Right lobe of liver (tissue), 6 donors: ENCODE measurements at regions not wholly inside any gene's neighbourhood (a gene's known extent, or its start where the extent isn't known, plus 50 kb on each side); places are given as distances from the start of the nearest gene placed in this dataset.

ENCODE experiments used
- ATAC-seq, 4 donors: fragments of 200-7000 bp; cut with Tn5 transposase; one replicate each; pipeline ENCODE4 v1.9.1; 2020; ENCODE audit warnings: mild to moderate bottlenecking in 4 of 4, moderate library complexity in 4 of 4
- DNase-seq, 3 donors: peaks; one replicate each; pipeline ENCODE4 v3.0.0-alpha.2; 2020
- H3K27ac ChIP-seq, 3 donors: fragments of 200-600 bp; one replicate each; pipeline ENCODE4 v1.8.0; 2022
- H3K27me3 ChIP-seq, 2 donors: fragments of 200-600 bp; one replicate each; pipeline ENCODE4 v1.8.0; 2022
- H3K36me3 ChIP-seq, 4 donors: fragments of 200-600 bp; sonication (generic) in 1 of 4; one replicate each; pipeline versions ENCODE4 v1.5.1 to v1.8.0; 2017 to 2022; ENCODE audit warnings: control low read depth in 1 of 4
- H3K4me1 ChIP-seq, 4 donors: fragments of 200-600 bp; sonication (generic) in 1 of 4; one replicate each; pipeline versions ENCODE4 v1.5.1 to v1.8.0; 2017 to 2022; ENCODE audit warnings: control low read depth in 1 of 4
- H3K4me3 ChIP-seq, 3 donors: fragments of 200-600 bp; one replicate each; pipeline ENCODE4 v1.8.0; 2022
- H3K9me3 ChIP-seq, 4 donors: fragments of 200-600 bp; sonication (generic) in 1 of 4; one replicate each; pipeline versions ENCODE4 v1.5.1 to v1.8.0; 2017 to 2022; ENCODE audit warnings: control low read depth in 1 of 4
- CTCF ChIP-seq, 4 donors: fragments of 200-600 bp in 3 of 4; fragments of 450-650 bp in 1 of 4; IDR thresholded peaks; one replicate each; pipeline versions ENCODE4 v1.5.1 to v1.8.0; 2016 to 2022; ENCODE audit warnings: antibody characterized with exemption in 4 of 4, mild to moderate bottlenecking in 2 of 4
- POLR2A ChIP-seq: fragments of 450-650 bp; IDR thresholded peaks from one replicate; pipeline ENCODE4 v1.6.1; 2017; ENCODE audit warnings: antibody characterized with exemption, mild to moderate bottlenecking
- WGBS: methylation state at CpG from one replicate; pipeline ENCODE4 v1.1.6; 2018; ENCODE audit warnings: low coverage, low lambda C conversion rate; ENCODE audit not compliant: insufficient coverage; ENCODE audit errors: missing lambda C conversion rate; 5-methylcytosine and 5-hydroxymethylcytosine counted together
- intact Hi-C, 2 donors: fragments of 100-400 bp; cut with DNase I; formaldehyde crosslinking; loops; one replicate each; pipeline versions ENCODE4 v1.11.2 to v1.14.1; 2022
- donor health status: DM: no; HTN: yes; CAD: no.
- donor health status: DM: no; HTN: no; CAD: no.
- donor health status: DM: no; HTN: no; CAD: no.
- donor health status: DM: no; HTN: yes; CAD: no.
- donor health status: DM: no; HTN: yes; CAD: no.

DNA sequence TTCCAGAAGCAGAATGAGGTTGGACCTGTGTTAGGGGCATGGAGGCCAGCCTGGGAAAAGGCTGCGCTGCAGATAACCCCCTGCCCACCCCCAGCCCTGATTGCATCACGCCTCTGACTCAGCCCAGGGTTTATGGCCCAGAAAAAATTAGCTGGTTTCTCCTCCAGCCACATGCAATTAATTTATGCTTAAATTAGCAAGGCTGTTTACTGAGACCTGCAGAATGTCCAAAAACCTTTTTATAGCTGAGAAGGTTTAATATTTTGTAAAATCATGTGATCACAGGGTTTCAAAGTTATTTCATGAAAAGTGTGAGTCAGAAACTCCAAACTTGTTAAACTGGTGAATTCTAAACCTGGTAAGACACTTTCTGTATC, 123.1 kb upstream of the HDAC4 start:
- ATAC-seq (no peak), DNase-seq (no peak)
- intact Hi-C loops: no loop called here
- 17% methylated on average over 1 of the region's 2 CpGs for WGBS
- Histone ChIP-seq H3K9me3 (no peaks in the 10 kb centered on the region), H3K4me1 (no peaks in the 10 kb centered on the region), H3K27me3 (no peaks in the 10 kb centered on the region), H3K36me3 (no peaks in the 10 kb centered on the region), H3K27ac (no peak overlapping the region), H3K4me3 (no peak overlapping the region)
- TF ChIP-seq POLR2A (no peak), CTCF (IDR thresholded peaks at IDR 0.05) (no peak)

- WGBS: 40% methylated on average over 2 of the region's 15 CpGs
- Histone ChIP-seq H3K9me3 (no peaks in the 10 kb centered on the region), H3K4me3 (no peak overlapping the region), H3K27me3 (no peaks in the 10 kb centered on the region), H3K4me1 (no peaks in the 10 kb centered on the region), H3K27ac (no peak overlapping the region), H3K36me3 (no peaks in the 10 kb centered on the region)
- ATAC-seq (no peak), DNase-seq (peak in 1 of 3 donors; percentile 37)
- TF ChIP-seq POLR2A (no peak), CTCF (IDR thresholded peaks at IDR 0.05) (no peak)
- intact Hi-C loops: no loop called here
Measured at GRCh38 chr2:239523147-239523953, 122.5 kb upstream of the HDAC4 start.

GRCh38 chr2:239522740-239523119, 121.9 kb upstream of the HDAC4 start:
- no peak overlapping the region for H3K4me3 ChIP-seq
- intact Hi-C loops: no loop called here
- 66% methylated on average over 5 of the region's 12 CpGs for WGBS
- no peaks in the 10 kb centered on the region for H3K4me1 ChIP-seq
- DNase-seq (peak in 1 of 3 donors; percentile 24), ATAC-seq (no peak)
- no peaks in the 10 kb centered on the region for H3K9me3 ChIP-seq
- no peak overlapping the region for H3K27ac ChIP-seq
- TF ChIP-seq CTCF (IDR thresholded peaks at IDR 0.05): no peak
- no peak for TF ChIP-seq POLR2A
- H3K36me3 ChIP-seq: no peaks in the 10 kb centered on the region
- no peaks in the 10 kb centered on the region for H3K27me3 ChIP-seq

DNA sequence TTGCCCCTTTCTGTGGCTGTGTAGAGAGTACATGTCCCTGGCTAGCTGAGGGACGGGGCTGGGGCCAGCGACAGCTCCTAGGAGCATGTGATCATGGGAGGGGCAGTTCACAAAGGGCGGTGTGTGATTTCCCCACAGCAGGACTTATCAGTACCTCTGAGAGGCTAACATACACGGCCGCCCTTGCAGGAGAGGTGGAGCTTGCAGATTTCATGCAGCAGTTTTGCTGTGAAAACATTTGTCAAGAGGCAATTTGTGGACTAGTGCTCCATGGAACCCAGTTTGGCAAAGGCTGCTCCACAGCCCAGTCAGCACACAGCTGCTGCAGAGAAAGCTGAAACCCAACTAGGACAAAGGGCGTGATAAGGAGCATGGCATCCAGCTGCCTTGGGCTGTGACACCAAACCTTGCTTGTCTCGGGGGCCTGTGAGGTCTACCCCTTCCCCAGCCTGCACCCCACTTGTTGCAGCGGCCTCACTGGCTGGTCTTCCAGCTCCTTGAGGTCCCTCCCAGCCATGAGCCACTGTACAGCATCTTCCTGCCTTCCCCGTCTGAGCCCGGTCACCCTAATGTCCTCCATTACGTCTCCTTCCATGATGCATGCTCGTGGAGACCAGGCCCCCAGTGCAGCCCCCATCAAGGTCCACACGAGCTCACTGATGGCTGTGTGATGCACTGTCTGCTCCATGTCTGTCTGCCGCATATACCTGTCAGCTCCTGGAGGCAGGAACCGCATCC, 121.4 kb upstream of the HDAC4 start:
- Histone ChIP-seq H3K4me1 (no peaks in the 10 kb centered on the region), H3K27ac (no peak overlapping the region), H3K4me3 (no peak overlapping the region), H3K9me3 (no peaks in the 10 kb centered on the region), H3K27me3 (no peaks in the 10 kb centered on the region), H3K36me3 (no peaks in the 10 kb centered on the region)
- peak in 2 of 4 donors; percentile 33 to 39 for ATAC-seq
- intact Hi-C loops: no loop called here
- no peak for TF ChIP-seq CTCF (IDR thresholded peaks at IDR 0.05)
- TF ChIP-seq POLR2A: no peak
- DNase-seq: peak in 2 of 3 donors; percentile 13 to 31
- 56% methylated on average over 4 of the region's 15 CpGs for WGBS
